Endothelial cell of umbilical vein (primary cell): ENCODE measurements at regions not wholly inside any gene's neighbourhood (a gene's known extent, or its start where the extent isn't known, plus 50 kb on each side); places are given as distances from the start of the nearest gene placed in this dataset.

ENCODE experiments used
- BruUV-seq: library from RNA; stranded (reverse); fragments of 400-500 nt; replicated peaks from 2 replicates; lab custom pipeline; 2021; lab: Mats Ljungman, UMichigan
- CTCF ChIA-PET: fragments of 300-600, 350-600 bp; sonication (Branson Sonifier 250); formaldehyde crosslinking; loops from one replicate; lab custom pipeline; 2021; ENCODE audit warnings: antibody characterized with exemption, inconsistent platforms; lab: Charles Lee
- POLR2A ChIA-PET: fragments of 300-600, 350-600 bp; sonication (Branson Sonifier 250); formaldehyde crosslinking; loops from one replicate; lab custom pipeline; 2021; ENCODE audit warnings: antibody characterized with exemption, inconsistent platforms; lab: Charles Lee
- DNase-seq: peaks from one replicate; pipeline ENCODE4 v3.0.0-alpha.2; 2011; ENCODE audit warnings: low read depth, low spot score
- FAIRE-seq: peaks from 2 replicates; lab custom pipeline; 2011; peaks lifted over from hg19 to GRCh38; lab: Jason Lieb, UNC
- H2AFZ ChIP-seq: 2 replicates; pipeline ENCODE4 v1.6.0; 2012; ENCODE audit warnings: low read depth, low read length, control low read depth, inconsistent platforms
- H3K27ac ChIP-seq: 2 replicates; pipeline ENCODE4 v1.5.1; 2011; ENCODE audit warnings: low read depth, mild to moderate bottlenecking, control low read depth, low read length, moderate library complexity; ENCODE audit not compliant: insufficient read depth
- H3K27me3 ChIP-seq, 2 experiments: 2 replicates each; pipeline versions ENCODE4 v1.6.0 to v1.6.1; 2011; ENCODE audit warnings: low read length in 2 of 2, mixed read lengths in 1 of 2; ENCODE audit not compliant: control insufficient read depth in 2 of 2, insufficient read depth in 2 of 2
- H3K36me3 ChIP-seq, 2 experiments: 2 replicates in 1 of 2; 3 replicates in 1 of 2; pipeline ENCODE4 v1.5.1; 2011; ENCODE audit warnings: low read length in 2 of 2, mild to moderate bottlenecking in 1 of 2, moderate library complexity in 1 of 2; ENCODE audit not compliant: control insufficient read depth in 2 of 2, insufficient read depth in 2 of 2; ENCODE audit errors: extremely low read depth in 1 of 2
- H3K4me1 ChIP-seq: 3 replicates; pipeline ENCODE4 v1.5.1; 2011; ENCODE audit warnings: mild to moderate bottlenecking, low read length; ENCODE audit not compliant: control insufficient read depth, insufficient read depth; ENCODE audit errors: extremely low read depth
- H3K4me2 ChIP-seq: 2 replicates; pipeline ENCODE4 v1.6.1; 2011; ENCODE audit warnings: low read length, control low read depth, mixed read lengths; ENCODE audit not compliant: insufficient read depth
- H3K4me3 ChIP-seq, 3 experiments: fragments of 200-600 bp in 1 of 3; sonication (generic), shearing (Covaris generic) in 1 of 3; replicated peaks in 1 of 3; 2 replicates each; pipeline ENCODE4 v1.5.1; 2011 to 2016; ENCODE audit warnings: control low read depth in 3 of 3, low read length in 3 of 3, mild to moderate bottlenecking in 2 of 3, inconsistent platforms in 1 of 3, low read depth in 1 of 3, moderate library complexity in 1 of 3; ENCODE audit not compliant: insufficient read depth in 1 of 3
- H3K79me2 ChIP-seq: 2 replicates; pipeline ENCODE4 v1.6.0; 2012; ENCODE audit warnings: low read length, inconsistent platforms; ENCODE audit not compliant: control insufficient read depth, insufficient read depth
- H3K9ac ChIP-seq: replicated peaks from 2 replicates; pipeline ENCODE3; 2011; ENCODE audit warnings: low read length, control low read depth; ENCODE audit not compliant: insufficient read depth; ENCODE audit errors: extremely low read depth
- H3K9me1 ChIP-seq: replicated peaks from 3 replicates; pipeline ENCODE4 v1.6.0; 2011; ENCODE audit warnings: mild to moderate bottlenecking, low read length; ENCODE audit not compliant: control insufficient read depth, insufficient read depth; ENCODE audit errors: extremely low read depth
- H3K9me3 ChIP-seq: replicated peaks from 2 replicates; pipeline ENCODE4 v1.5.1; 2012; ENCODE audit warnings: low read length, inconsistent platforms; ENCODE audit not compliant: control insufficient read depth, insufficient read depth
- H4K20me1 ChIP-seq: replicated peaks from 2 replicates; pipeline ENCODE3; 2011; ENCODE audit warnings: mild to moderate bottlenecking, low read length; ENCODE audit not compliant: control insufficient read depth, insufficient read depth; ENCODE audit errors: extremely low read depth
- CTCF ChIP-seq, 2 donors: IDR thresholded peaks; 1 replicate in 1 of 2; 2 replicates in 1 of 2; pipeline ENCODE4 v1.5.1; 2011; ENCODE audit warnings: low read length in 2 of 2, mild to moderate bottlenecking in 2 of 2, moderate library complexity in 2 of 2, control low read depth in 1 of 2, inconsistent platforms in 1 of 2, low read depth in 1 of 2; ENCODE audit not compliant: insufficient read depth in 1 of 2; ENCODE audit errors: extremely low read depth in 1 of 2
- EZH2 ChIP-seq: IDR thresholded peaks from 2 replicates; pipeline ENCODE4 v1.6.1; 2012; ENCODE audit warnings: borderline replicate concordance, low read depth, mild to moderate bottlenecking, moderate library complexity, low read length, inconsistent platforms; ENCODE audit not compliant: severe bottlenecking
- FOS ChIP-seq: IDR thresholded peaks from 2 replicates; pipeline ENCODE4 v1.6.1; 2011; ENCODE audit warnings: mild to moderate bottlenecking, low read length, moderate library complexity, borderline replicate concordance; ENCODE audit not compliant: insufficient read depth
- GATA2 ChIP-seq: IDR thresholded peaks from 2 replicates; pipeline ENCODE4 v1.7.0; 2011; ENCODE audit warnings: low read depth, mild to moderate bottlenecking, moderate library complexity, mixed read lengths, low read length; ENCODE audit not compliant: insufficient read length, insufficient read depth
- JUN ChIP-seq: IDR thresholded peaks from 2 replicates; pipeline ENCODE4 v1.6.1; 2011; ENCODE audit warnings: borderline replicate concordance, low read depth; ENCODE audit not compliant: insufficient read length, insufficient read depth
- MYC ChIP-seq: IDR thresholded peaks from one replicate; pipeline ENCODE4 v1.6.1; 2011; ENCODE audit warnings: mild to moderate bottlenecking, low read depth, low read length
- POLR2A ChIP-seq: IDR thresholded peaks from 2 replicates; pipeline ENCODE4 v1.6.1; 2012; ENCODE audit warnings: low read depth, mild to moderate bottlenecking, control low read depth, low read length
- POLR2AphosphoS5 ChIP-seq: IDR thresholded peaks from 2 replicates; pipeline ENCODE4 v1.6.1; 2012; ENCODE audit warnings: low read depth, mild to moderate bottlenecking, control low read depth, low read length, moderate library complexity; ENCODE audit not compliant: insufficient read depth
- dilution Hi-C: fragments of 300-500 bp; cut with MboI; formaldehyde crosslinking; loops from one replicate; pipeline ENCODE4 v1.15.0; 2019; ENCODE audit warnings: low sequenced_read_pairs; ENCODE audit not compliant: extremely low pct_ligation_motif_present
- intact Hi-C: fragments of 100-400 bp; cut with micrococcal nuclease; formaldehyde crosslinking; loops from one replicate; pipeline ENCODE4 v1.10.0; 2022
- TF ChIP-seq, protein P1 (sequence below): IDR thresholded peaks from 2 replicates; pipeline ENCODE4 v1.6.1; 2011; ENCODE audit not compliant: insufficient read depth, insufficient read length

DNA sequence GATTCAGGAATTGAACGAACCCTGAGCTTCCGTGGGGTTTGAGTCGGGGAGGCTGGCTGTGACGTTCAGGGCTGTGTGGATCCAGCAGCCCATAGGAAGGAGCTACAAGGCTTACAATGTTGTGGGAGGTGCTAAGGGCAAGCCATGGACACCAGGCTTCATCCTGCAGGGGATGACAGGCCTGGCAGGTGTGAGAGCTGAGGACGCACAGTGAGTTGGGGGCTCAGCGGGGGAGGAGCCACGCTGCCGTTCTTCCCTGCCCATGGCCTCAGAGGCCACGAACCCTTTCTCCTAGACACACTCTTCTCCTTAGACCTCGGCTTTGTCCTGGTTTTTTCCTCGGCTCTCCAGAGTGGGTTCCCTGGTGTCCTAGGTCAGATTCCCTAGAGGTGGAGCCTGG, 78.1 kb upstream of the SLC22A11 start:
- Histone ChIP-seq H2AFZ (no peak overlapping the region), H3K4me2 (no peak overlapping the region), H3K27ac (no peak overlapping the region), H3K9me1 (no peaks in the 10 kb centered on the region), H4K20me1 (no peaks in the 10 kb centered on the region), H3K4me1 (no peaks in the 10 kb centered on the region), H3K9ac (no peak overlapping the region), H3K27me3 (peaks cover 5 to 9% of the 10 kb centered on the region in 2 experiments), H3K9me3 (no peaks in the 10 kb centered on the region), H3K4me3 (no peak overlapping the region), H3K79me2 (no peaks in the 10 kb centered on the region), H3K36me3 (no peaks in the 10 kb centered on the region)
- BruUV-seq = no TSS peak
- intact Hi-C loops = no loop called here
- no peak for TF ChIP-seq FOS
- TF ChIP-seq POLR2A = no peak
- TF ChIP-seq JUN = no peak
- TF ChIP-seq, protein P1, sequence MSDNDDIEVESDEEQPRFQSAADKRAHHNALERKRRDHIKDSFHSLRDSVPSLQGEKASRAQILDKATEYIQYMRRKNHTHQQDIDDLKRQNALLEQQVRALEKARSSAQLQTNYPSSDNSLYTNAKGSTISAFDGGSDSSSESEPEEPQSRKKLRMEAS = no peak
- TF ChIP-seq EZH2 = no peak
- TF ChIP-seq MYC = no peak
- TF ChIP-seq CTCF (IDR thresholded peaks at IDR 0.05; ENCODE audit: extremely low read depth in 1 of 2, insufficient read depth in 1 of 2, low read depth in 1 of 2, low read length in 2 of 2) = no peak
- no peak for TF ChIP-seq POLR2AphosphoS5
- TF ChIP-seq GATA2 = no peak
- FAIRE-seq (no peak), DNase-seq (no peak)
- dilution Hi-C loops = no loop called here
- ChIA-PET CTCF (interaction anchor here (0.7 to 1.7 kb wide), 4 partner anchors 12 to 174 kb away, joined by 3 to 4 read pairs (median 4); no protein-coding TSS in a partner anchor), POLR2A (interaction anchor here (0.6 kb wide), 1 partner anchor 9 kb away, joined by 4 read pairs; no protein-coding TSS in a partner anchor)
